SK-N-SH (cell line): ENCODE measurements at regions not wholly inside any gene's neighbourhood (a gene's known extent, or its start where the extent isn't known, plus 50 kb on each side); places are given as distances from the start of the nearest gene placed in this dataset.

Source experiments
- CTCF ChIA-PET: fragments of 300-600, 350-600 bp; formaldehyde crosslinking; extraction: SDS; loops from one replicate; lab custom pipeline; 2021; lab: Yijun Ruan, JAX
- POLR2A ChIA-PET: fragments of 350-600 bp; sonication (Branson Sonifier 250); formaldehyde crosslinking; extraction: SDS; loops from one replicate; lab custom pipeline; 2020; ENCODE audit warnings: antibody characterized with exemption, inconsistent platforms; lab: Yijun Ruan, JAX
- DNase-seq: peaks from one replicate; pipeline ENCODE4 v3.0.0; 2012
- H2AFZ ChIP-seq: fragments of 200-600 bp; sonication (generic); 2 replicates; pipeline ENCODE4 v1.8.1; 2016; ENCODE audit warnings: antibody characterized with exemption, mild to moderate bottlenecking, low read depth
- H3F3A ChIP-seq: fragments of 200-600 bp; sonication (generic); replicated peaks from 2 replicates; pipeline ENCODE3; 2016; ENCODE audit warnings: antibody characterized with exemption, mild to moderate bottlenecking; ENCODE audit not compliant: insufficient read depth
- H3K27ac ChIP-seq, 2 experiments: fragments of 200-500 bp in 1 of 2; fragments of 200-600 bp in 1 of 2; sonication (Bioruptor generic) in 1 of 2; sonication (generic), shearing (Covaris generic) in 1 of 2; 2 replicates each; pipeline versions ENCODE4 v1.5.1 to v1.6.1; 2014 to 2016; ENCODE audit warnings: low read depth in 2 of 2, inconsistent platforms in 1 of 2, low read length in 1 of 2, mild to moderate bottlenecking in 1 of 2, mixed read lengths in 1 of 2
- H3K27me3 ChIP-seq: fragments of 200-600 bp; sonication (generic), shearing (Covaris generic); 2 replicates; pipeline ENCODE4 v1.6.1; 2016; ENCODE audit warnings: mixed run types; ENCODE audit not compliant: insufficient read depth
- H3K36me3 ChIP-seq, 2 experiments: fragments of 200-500 bp in 1 of 2; fragments of 200-600 bp in 1 of 2; sonication (Bioruptor generic) in 1 of 2; sonication (generic) in 1 of 2; replicated peaks in 1 of 2; 2 replicates each; pipeline versions ENCODE3 to v1.5.1; 2014 to 2016; ENCODE audit warnings: low read length in 1 of 2, mild to moderate bottlenecking in 1 of 2; ENCODE audit not compliant: insufficient read depth in 2 of 2, control insufficient read depth in 1 of 2
- H3K4me1 ChIP-seq, 2 experiments: fragments of 200-500 bp in 1 of 2; fragments of 200-600 bp in 1 of 2; sonication (Bioruptor generic) in 1 of 2; sonication (generic), shearing (Covaris generic) in 1 of 2; 2 replicates each; pipeline versions ENCODE4 v1.5.1 to v1.6.1; 2014 to 2016; ENCODE audit warnings: low read depth in 1 of 2, low read length in 1 of 2, mixed run types in 1 of 2; ENCODE audit not compliant: insufficient read depth in 2 of 2, control insufficient read depth in 1 of 2
- H3K4me2 ChIP-seq: fragments of 200-600 bp; sonication (generic), shearing (Covaris generic); 2 replicates; pipeline ENCODE4 v1.6.1; 2017; ENCODE audit warnings: mixed run types
- H3K4me3 ChIP-seq, 2 experiments: fragments of 200-500 bp in 1 of 2; fragments of 200-600 bp in 1 of 2; sonication (Bioruptor generic) in 1 of 2; sonication (generic), shearing (Covaris generic) in 1 of 2; 2 replicates each; pipeline versions ENCODE4 v1.5.1 to v1.8.1; 2014 to 2016; ENCODE audit warnings: low read depth in 2 of 2, inconsistent platforms in 1 of 2, low read length in 1 of 2, mild to moderate bottlenecking in 1 of 2, mixed read lengths in 1 of 2, moderate library complexity in 1 of 2
- H3K79me2 ChIP-seq: fragments of 200-600 bp; sonication (generic); 2 replicates; pipeline ENCODE4 v1.8.1; 2017; ENCODE audit warnings: mild to moderate bottlenecking; ENCODE audit not compliant: insufficient read depth
- H3K9ac ChIP-seq: fragments of 200-600 bp; sonication (generic); 2 replicates; pipeline ENCODE4 v1.6.1; 2017; ENCODE audit warnings: mixed run types
- H3K9me2 ChIP-seq: fragments of 200-600 bp; sonication (generic); 2 replicates; pipeline ENCODE4 v1.6.1; 2017; ENCODE audit warnings: mixed run types
- H3K9me3 ChIP-seq: fragments of 200-600 bp; sonication (generic); 2 replicates; pipeline ENCODE4 v1.6.1; 2017; ENCODE audit warnings: mixed run types, mild to moderate bottlenecking, moderate library complexity
- H4K20me1 ChIP-seq: fragments of 200-600 bp; sonication (generic); 2 replicates; pipeline ENCODE4 v1.6.1; 2017; ENCODE audit warnings: mild to moderate bottlenecking, mixed run types; ENCODE audit not compliant: insufficient read depth
- ELF1 ChIP-seq: IDR thresholded peaks from 2 replicates; pipeline ENCODE4 v1.4.0; 2012
- FOSL2 ChIP-seq: IDR thresholded peaks from 2 replicates; pipeline ENCODE4 v1.4.0; 2012; ENCODE audit warnings: low read depth, mild to moderate bottlenecking, moderate library complexity, borderline replicate concordance
- FOXM1 ChIP-seq: IDR thresholded peaks from 2 replicates; pipeline ENCODE4 v1.4.0; 2012; ENCODE audit warnings: low read depth, mild to moderate bottlenecking
- JUND ChIP-seq: IDR thresholded peaks from 2 replicates; pipeline ENCODE4 v1.4.0; 2012
- MAX ChIP-seq: IDR thresholded peaks from 2 replicates; pipeline ENCODE4 v1.4.0; 2012; ENCODE audit warnings: low read depth
- REST ChIP-seq: IDR thresholded peaks from 2 replicates; pipeline ENCODE4 v1.6.1; 2012; ENCODE audit warnings: mild to moderate bottlenecking, low read depth, low read length, moderate library complexity
- WGBS: methylation state at CpG from one replicate; pipeline ENCODE4 v1.1.6; 2017; ENCODE audit warnings: low lambda C conversion rate; 5-methylcytosine and 5-hydroxymethylcytosine counted together
- TF ChIP-seq, protein P1 (sequence below): fragments of 200-600 bp; sonication (generic); IDR thresholded peaks from 2 replicates; pipeline ENCODE4 v1.6.1; 2017; ENCODE audit warnings: antibody characterized with exemption, mild to moderate bottlenecking, moderate library complexity

- Histone ChIP-seq H3F3A (peaks cover 16% of the 10 kb centered on the region), H4K20me1 (no peaks in the 10 kb centered on the region), H3K9me2 (no peaks in the 10 kb centered on the region), H2AFZ (no peak overlapping the region), H3K4me3 (no peak overlapping the region), H3K9me3 (no peaks in the 10 kb centered on the region), H3K27me3 (no peaks in the 10 kb centered on the region)
- CTCF ChIA-PET: no interaction called here
- WGBS: 92% methylated on average over 3 of the region's 3 CpGs
- TF ChIP-seq FOXM1: no peak
- no peak for TF ChIP-seq REST
- TF ChIP-seq, all 33 proteins: peak for 0
- no peaks in the 10 kb centered on the region for H3K79me2 ChIP-seq
- H3K27ac ChIP-seq: no peak overlapping the region
- no peak overlapping the region for H3K9ac ChIP-seq
- no peak overlapping the region for H3K4me2 ChIP-seq
- peaks cover 5 to 8% of the 10 kb centered on the region in 2 experiments; a peak in 2 of 4 replicates for H3K4me1 ChIP-seq
- H3K36me3 ChIP-seq: no peaks in the 10 kb centered on the region
- DNase-seq: no peak
- POLR2A ChIA-PET: no interaction called here
Measured at GRCh38 chr12:105426766-105427165, 96.3 kb downstream of the C12orf75 start.

DNA sequence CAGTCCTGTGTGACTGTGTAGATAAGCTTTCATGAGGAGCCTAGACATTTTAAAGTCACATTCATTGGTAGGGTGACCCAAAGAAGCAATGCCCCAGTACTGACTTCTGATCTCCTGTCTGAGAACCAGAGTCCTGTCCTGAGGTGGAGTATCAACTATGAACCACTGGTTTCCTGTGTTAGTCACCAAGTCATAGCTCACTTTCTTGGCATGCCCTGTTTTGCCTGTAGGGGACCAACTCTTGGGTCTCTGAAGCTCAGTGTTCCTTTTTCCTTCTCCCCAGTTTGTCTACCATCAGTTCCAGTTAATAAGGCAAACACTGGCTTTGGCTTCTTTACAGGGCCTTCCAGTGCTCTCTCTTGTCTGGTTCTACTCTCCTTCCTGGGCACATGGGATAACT, 97.4 kb downstream of the C12orf75 start:
- no peak overlapping the region for H3K4me3 ChIP-seq
- H3K27me3 ChIP-seq: no peaks in the 10 kb centered on the region
- H2AFZ ChIP-seq: no peak overlapping the region
- ChIA-PET POLR2A (no interaction called here), CTCF (no interaction called here)
- H3K9me3 ChIP-seq: no peaks in the 10 kb centered on the region
- peaks cover 13% of the 10 kb centered on the region for H3F3A ChIP-seq
- H3K9ac ChIP-seq: no peak overlapping the region
- no peaks in the 10 kb centered on the region for H3K79me2 ChIP-seq
- H3K9me2 ChIP-seq: no peaks in the 10 kb centered on the region
- no peak for DNase-seq
- no peaks in the 10 kb centered on the region for H3K36me3 ChIP-seq
- no peak overlapping the region for H3K27ac ChIP-seq
- H3K4me1 ChIP-seq: peaks cover 5 to 8% of the 10 kb centered on the region in 2 experiments; a peak in 2 of 4 replicates
- no peak overlapping the region for H3K4me2 ChIP-seq
- no peaks in the 10 kb centered on the region for H4K20me1 ChIP-seq
- TF ChIP-seq JUND: no peak
- TF ChIP-seq FOSL2: no peak
- TF ChIP-seq, protein P1, sequence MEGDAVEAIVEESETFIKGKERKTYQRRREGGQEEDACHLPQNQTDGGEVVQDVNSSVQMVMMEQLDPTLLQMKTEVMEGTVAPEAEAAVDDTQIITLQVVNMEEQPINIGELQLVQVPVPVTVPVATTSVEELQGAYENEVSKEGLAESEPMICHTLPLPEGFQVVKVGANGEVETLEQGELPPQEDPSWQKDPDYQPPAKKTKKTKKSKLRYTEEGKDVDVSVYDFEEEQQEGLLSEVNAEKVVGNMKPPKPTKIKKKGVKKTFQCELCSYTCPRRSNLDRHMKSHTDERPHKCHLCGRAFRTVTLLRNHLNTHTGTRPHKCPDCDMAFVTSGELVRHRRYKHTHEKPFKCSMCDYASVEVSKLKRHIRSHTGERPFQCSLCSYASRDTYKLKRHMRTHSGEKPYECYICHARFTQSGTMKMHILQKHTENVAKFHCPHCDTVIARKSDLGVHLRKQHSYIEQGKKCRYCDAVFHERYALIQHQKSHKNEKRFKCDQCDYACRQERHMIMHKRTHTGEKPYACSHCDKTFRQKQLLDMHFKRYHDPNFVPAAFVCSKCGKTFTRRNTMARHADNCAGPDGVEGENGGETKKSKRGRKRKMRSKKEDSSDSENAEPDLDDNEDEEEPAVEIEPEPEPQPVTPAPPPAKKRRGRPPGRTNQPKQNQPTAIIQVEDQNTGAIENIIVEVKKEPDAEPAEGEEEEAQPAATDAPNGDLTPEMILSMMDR: peak; percentile 27; the same call in 1 of the 2 replicates
- no peak for TF ChIP-seq ELF1
- TF ChIP-seq MAX: no peak
